ENCODE measurements at regions not wholly inside any gene's neighbourhood (a gene's known extent, or its start where the extent isn't known, plus 50 kb on each side); places are given as distances from the start of the nearest gene placed in this dataset.

GRCh38 chr18:67292814-67293213, 223.7 kb downstream of the DSEL start:
- TF ChIP-seq EZH2 (IDR thresholded peaks at IDR 0.05; ENCODE audit: borderline replicate concordance) (no peak), CTCF (IDR thresholded peaks at IDR 0.05; ENCODE audit: poor library complexity) (no peak), EZH2phosphoT487 (IDR thresholded peaks at IDR 0.05; ENCODE audit: low read depth, severe bottlenecking, unreplicated experiment) (no peak)

All from hepatocyte (in vitro differentiated cells).